HG03354 (cell line): ENCODE measurements at regions not wholly inside any gene's neighbourhood (a gene's known extent, or its start where the extent isn't known, plus 50 kb on each side); places are given as distances from the start of the nearest gene placed in this dataset.

ENCODE experiments used
- ATAC-seq: cut with Tn5 transposase; IDR thresholded peaks from one replicate; pipeline ENCODE4 v1.9.1; 2021; ENCODE audit warnings: mild to moderate bottlenecking; ENCODE audit not compliant: unreplicated experiment, poor library complexity, severe bottlenecking

DNA sequence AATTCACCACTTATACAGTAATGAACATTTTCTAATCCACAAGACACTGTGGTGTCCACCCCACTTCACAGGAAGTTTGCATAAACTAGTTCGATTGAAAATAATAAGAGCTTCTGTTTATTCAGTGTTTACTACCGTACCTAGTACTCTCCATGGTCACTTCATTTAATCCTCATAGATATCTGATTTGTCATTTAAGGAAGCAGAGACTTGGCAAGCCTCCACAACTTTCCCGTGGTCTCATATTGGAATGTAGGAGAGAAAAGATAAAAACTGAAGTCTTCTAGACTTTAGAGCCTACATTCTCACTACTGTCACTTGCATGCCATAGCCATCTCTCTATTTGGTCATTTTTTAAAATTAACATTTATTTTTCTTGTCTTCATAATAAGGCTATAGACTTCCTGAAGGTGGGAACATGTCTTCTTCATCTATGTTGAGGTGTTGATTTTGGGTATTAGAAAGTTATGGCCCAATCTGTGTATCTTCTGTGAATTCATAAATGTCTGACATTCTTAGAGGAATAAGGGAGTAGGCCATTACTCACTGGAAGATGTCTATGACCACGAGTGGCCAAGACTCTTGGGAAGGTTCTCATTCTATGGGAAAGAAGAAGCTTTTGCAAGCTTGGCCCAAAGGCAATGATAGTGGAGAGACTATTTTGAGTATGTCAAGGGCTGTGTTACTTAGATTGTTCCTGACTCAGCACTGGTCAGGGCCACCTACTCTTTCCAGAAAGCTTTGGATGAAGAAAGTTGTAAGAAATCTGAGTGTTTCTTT is 423.7 kb downstream of the LRIG3 start:
- ATAC-seq, result no peak

DNA sequence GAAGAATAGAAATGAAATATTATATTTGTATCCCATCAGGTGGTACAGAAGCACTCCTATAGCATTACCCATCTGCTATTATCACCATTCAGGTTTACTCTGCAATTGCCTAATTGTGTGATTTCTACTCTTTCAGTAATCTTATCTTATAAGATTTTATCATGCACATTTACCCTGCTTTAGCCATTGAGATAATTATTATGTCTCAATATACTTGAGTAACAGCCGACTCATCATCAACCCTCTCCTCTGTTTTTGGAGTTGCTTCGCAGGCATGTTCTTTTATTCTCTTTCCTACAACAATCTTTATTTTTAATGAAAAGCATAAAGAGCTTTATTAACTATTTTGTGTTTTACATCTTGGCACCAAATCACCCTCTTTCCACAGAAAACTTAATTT is 419.9 kb downstream of the LRIG3 start:
- ATAC-seq, result no peak

DNA sequence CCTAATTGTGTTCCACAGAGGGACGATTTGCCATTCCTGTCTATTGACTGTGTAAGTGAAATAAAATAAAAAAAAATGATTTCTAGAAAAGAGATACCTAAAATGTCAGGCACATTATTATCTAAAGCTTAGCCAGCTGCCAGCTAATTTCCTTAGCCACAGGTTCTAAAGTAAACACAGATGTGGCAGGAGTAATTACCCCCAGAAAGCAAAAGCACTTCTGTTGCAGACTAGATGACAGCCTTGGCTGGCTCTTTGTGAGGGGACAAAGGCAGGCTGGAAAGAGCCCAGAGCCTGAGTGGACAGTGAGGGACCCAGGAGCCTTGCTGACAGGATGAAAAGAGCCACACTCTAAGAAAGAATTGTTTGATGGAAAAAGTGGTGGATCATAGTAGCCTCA is 418.1 kb downstream of the LRIG3 start:
- ATAC-seq, result no peak

DNA sequence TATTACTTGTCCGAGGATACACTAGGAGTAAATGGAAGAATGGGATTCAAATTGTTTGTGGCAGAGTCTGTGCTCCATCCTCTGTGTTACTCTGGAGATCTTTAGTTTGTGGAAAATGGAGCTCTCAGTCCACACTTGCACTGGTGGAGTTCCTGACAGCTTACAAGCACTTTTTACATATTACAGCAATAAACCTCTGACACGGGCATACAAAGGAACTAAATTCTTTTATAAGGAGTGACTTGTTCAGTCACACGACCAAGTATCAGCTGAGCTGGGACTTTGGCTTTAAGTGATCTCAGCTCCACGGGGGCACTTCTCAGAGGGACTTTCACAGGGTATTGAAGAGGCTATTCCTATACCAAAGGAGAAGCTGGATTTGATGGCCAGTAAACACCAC is 417.5 kb downstream of the LRIG3 start:
- ATAC-seq, result no peak

DNA sequence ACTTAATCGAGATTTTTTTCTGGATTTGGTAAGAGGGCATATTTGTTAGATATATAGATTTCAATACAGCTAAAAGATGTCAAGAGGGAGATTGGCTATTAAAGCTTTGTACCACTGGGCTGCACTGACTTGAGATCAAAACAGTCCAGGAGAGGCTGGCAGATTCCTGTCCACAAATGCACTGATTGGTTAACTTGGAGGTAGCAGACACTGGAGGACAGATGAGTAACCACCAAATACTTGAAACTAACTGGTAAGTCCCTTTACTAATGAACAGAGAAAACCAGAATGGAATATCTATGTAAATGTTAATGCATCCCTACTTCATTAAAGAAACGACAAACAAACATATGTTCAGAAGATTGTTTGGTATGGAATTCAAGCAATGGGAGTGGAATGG is 416.6 kb downstream of the LRIG3 start:
- no peak for ATAC-seq

DNA sequence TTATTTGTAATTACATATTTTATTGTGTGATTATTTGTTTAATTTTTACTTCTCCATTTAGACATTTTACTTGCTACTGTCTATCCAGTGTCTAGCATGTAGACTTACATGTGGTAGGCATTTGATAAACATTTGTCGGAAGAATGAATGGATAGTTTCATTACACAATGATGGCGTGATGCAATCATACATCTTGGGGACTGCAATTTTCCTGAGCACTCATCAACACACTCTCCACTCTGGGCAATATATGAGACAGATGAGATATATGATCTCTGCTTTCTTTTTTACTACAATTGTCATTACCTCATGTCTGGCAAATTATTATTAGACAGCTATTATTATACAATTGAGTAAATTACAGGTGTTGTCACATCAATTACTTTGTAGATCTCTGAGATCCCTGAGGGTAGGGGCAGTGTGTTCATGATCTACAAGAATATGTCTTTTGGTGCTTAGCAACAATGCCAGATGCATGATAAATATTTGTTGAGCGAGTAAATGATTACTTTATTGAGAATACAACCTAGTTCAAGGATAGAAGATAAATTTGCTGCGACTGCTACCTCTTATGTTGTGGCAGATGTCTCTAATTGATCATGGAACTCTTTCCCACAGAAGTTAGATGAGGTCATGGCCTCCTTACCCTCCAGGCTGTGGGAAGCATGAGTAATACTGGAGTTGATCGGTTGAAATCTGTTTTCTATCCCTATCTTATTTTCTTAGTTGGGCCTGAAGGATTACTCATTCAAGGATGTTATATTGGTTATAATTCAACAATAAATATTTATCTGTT is 416.0 kb downstream of the LRIG3 start:
- ATAC-seq, result no peak

DNA sequence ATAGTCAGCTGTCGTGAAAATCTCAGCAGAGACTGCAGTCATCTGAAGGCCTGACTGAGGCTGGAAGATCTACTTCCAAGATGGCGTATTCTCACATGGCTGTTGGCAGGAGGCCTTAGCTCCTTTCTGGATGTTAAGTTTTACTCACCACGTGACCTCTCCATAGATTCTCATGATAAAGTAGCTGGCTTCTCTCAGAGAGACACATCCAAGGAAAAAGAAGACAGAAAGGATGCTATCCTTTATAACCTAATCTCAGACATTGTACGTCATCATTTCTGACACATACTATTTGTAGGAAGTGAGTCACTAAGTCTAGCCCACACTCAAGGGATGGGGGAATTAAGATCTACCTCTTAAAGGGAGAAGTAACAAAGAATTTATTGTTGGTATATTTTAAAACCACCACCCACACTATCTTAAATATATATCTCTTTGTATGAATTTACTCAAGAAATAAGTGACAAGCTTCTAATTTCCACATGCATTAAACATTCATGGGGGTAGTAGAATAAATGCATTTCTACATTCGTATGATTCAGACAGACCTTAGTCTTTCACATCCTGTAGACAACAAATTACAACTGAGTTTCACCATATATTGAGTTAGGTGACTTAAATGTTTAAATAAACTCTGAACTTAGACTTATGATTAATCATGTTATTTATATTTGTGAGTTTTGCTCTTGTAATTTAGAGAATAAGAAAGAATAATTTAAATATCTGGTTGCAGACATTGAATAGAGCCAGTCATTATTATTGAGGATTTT is 411.0 kb downstream of the LRIG3 start:
- no peak for ATAC-seq

DNA sequence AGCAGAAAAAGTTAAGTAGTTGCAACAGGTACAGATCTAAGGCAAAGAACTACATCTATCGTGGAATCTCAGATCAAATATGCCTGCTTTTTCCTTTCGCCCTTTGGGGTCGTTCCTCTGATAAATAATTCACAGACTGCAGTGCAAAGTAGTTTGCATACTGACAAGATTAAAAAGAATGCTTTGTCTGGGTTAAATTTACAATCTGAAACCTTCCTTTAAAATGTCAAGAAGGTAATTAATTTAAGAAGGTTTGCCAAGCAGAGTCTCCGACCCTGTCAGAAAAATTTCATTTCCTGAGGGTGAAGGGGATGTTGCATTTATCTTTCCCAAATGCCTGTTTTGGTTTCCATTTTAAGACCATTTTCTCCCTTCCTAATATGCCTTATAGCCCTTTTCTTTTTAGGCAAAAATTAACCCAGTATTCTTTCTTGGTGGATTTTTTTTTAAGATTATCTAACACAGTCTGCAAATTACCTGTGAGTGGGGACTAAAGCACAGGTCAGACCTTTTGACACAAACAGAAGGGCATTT is 406.9 kb downstream of the LRIG3 start:
- ATAC-seq, result no peak

DNA sequence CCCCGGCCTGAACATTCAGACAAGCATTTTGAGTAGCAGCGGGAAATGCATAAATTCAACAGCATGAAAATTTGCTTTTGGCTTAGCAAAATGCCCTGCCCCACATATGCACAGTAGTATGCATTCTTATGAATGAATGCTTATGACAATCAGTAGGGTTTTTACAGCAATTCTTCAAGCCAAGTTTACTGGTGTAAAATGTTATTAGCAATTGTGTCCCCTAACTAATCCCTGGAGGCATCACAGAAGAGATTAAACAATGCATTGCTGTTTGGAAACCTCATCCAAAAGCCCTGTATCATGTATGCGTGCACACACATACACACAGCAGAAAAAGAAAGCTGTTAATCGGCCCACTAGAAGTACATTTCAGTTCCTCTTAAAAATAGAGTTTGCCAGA is 406.5 kb downstream of the LRIG3 start:
- ATAC-seq, result no peak

DNA sequence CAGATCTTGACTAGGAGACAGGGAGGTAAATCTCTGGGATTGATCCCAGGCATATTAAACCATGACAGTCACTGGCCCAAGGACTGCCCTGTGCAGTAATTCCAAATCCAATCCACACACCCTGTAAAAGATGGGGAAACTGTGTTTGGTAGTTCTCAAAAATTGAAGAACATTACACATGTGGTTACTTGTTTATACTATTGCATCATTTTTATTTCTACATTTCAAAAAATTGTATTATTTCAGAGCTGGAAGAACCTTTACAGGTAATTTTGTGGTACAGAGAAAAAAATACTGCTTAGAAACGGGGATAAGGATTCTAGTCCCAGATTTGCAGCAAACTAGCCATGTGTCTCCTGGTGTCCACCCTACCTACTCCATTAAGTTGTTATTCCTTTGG is 400.5 kb downstream of the LRIG3 start:
- no peak for ATAC-seq

DNA sequence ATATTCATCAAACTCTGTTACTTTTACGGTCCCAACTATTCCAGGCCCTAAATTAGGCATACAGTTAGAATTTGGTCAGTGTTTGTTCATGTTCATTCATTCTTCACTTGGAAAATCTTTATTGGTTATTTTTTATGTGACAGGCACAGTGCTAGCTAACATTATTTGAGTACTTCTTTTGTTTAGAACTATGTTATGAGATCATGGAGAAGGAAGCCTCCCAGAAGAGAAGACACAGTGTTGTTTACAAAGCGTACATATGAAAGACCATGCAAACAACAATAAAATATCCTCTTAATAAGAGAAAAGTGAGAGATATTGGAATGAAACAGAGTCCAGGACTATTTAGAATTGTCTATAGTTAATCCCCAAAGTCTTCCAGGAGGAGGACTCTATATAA is 399.2 kb downstream of the LRIG3 start:
- ATAC-seq, result no peak

DNA sequence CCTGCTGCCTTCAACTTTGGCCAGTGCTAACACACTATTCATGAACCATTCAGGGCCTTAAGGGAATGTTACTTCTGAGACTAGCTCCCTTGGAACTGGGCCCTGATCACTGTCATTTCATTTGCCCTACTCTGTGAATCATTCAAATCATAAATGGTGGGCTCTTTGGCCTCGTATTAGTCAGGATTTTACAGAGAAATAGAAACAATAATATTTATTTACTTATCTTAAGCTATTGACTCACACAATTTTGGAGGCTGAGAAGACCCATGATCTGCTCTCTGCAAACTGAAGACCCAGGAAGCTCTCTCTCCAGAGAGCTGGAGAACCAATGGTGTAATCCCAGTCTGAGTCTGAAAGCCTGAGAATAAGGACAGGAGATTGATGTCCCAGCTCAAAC is 398.5 kb downstream of the LRIG3 start:
- no peak for ATAC-seq

DNA sequence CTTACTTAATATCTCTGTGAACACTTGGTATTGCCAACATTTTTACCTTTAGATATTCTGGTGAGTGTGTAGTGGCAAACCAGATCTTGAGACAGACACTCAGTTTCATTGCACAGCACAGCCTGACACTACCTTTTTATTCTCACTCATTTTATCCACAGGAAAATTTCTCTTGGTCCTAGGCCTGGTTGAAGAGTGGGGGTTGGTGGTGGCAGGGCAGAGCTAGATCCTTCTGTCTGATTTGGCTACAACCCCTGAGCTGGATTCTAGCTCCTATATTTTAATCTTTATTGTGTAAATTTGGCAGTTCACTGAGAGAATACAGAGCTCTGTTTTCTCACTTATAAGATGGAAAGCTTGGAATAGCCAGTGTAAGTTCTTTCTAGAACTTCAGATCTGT is 396.9 kb downstream of the LRIG3 start:
- ATAC-seq, result no peak

DNA sequence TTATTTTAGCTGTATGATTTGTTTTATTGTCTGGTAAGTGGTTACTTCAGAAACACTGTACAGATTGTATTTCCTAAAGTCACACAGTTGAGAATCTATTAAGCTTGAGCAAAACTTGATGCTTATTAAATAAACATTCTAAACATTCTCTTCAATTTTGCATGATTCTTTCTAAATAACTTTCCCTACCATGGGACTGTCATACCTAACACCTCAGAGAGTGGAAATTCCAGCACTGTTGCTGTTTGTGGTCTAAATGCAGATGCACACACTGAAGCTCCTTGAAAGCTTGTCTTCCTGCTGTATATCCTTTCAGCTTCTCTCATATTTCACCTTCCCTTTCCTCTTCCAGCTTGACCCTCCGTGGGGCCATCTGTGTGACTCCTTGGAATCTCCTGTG is 392.0 kb downstream of the LRIG3 start:
- no peak for ATAC-seq

DNA sequence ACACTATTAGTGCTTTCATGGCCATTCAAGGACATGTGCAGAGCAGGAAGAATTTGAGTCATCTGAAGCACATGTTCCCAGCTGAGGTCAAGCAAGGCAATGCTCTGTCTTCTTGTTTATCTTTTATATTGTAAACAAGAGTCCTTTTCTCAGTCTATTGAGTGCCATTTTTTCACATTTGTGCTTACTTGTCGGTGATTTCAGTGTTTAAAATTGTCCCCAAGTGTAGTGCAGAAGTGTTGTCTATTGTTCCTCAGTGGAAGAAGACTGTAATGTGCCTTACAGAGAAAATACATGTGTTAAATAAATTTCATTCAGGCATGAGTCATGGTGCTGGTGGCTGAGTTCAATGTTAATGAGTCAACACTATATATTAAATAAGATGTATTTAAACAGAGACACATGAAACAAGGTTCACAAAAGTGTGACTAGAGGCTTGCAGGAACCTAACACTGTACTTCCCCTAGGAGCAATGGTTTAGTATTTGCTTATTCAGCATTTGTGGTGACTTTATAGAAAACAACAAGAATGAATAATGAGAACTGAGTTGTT is 391.1 kb downstream of the LRIG3 start:
- ATAC-seq, result no peak

DNA sequence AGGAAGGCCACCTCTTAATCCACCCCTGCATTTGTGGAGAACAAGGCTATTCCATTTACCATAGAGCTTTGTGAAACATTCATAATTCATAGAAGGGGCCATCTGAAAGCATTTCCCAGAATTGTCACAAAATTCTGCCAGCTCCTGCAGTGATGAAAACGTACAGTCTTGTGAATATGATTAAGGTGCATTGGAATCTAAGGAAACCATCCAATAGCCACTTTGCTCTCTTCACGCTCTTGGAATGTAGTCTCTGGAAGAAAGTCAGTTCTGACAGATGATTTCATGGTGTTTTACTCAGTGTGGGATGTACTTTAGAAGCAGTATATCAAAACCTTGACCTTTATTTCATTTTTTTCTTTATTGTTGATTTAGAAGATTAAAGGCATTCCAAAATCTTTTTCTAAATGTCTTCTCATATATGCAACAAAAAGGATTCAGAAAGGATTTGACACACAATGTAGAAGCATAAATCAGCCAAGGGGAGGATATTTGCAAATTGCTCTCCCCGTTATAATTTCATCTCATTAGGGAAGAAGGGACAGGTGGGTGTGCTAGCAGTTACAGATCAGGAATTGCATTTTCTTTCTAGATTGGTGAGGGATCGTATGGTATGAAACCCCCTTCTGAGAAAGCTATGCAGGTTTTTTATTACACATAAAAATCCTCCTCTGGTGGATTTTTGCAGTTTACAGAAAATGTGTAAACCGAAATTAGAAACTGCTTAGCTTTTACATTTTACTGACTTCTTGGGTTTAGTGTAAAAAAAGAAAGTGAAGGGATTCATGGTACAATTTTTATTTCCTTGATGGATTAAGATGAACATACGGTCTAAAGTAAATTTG is 390.2 kb downstream of the LRIG3 start:
- no peak for ATAC-seq

DNA sequence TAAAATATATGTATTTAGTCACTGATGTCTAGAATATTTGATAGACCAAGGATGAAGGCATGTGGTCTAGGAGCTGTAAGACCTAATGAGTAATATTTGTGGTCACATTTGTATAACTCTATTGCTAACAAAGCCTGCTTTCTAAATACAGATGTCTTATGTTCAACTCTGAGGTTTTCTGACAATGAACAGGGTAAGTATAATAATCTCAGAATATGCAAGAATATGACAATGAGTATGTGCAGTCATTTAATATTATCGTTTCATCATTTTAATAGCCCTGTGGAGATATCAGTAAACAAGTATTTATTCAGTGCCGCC is 389.6 kb downstream of the LRIG3 start:
- ATAC-seq, result no peak

DNA sequence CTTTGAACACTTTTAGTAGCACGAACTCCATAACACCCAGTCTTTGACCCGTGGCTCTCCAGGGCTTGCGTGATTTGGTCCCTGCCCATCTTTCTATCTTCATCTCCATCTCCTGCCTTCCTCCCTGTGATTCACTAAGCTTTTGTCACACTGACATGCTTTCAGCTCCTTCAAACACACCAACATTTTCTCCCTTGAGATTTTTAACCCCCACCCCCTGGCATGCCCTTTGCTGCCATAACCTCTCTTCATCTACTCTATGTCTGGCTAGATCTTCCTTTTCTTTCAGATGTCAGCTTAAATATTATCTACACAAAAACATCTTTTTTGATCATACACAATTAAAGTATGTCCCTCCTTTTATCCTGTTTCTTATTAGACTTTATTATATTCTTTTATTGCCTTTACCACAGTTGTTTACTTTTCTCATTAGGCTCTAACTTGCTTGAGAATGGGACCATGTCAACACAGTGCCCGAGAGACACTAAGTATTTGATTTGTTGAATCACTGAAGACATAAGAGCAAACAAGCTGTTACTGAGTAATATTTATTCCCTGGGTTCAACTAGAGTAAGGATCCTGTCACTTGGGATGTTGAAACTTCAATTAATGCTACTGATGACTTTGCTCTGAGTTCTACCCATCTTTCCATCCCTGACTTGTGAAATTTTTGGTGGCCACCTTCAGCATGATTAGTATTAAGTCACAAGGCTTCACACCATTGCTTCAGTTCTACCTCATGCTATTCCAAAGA is 387.3 kb downstream of the LRIG3 start:
- no peak for ATAC-seq

DNA sequence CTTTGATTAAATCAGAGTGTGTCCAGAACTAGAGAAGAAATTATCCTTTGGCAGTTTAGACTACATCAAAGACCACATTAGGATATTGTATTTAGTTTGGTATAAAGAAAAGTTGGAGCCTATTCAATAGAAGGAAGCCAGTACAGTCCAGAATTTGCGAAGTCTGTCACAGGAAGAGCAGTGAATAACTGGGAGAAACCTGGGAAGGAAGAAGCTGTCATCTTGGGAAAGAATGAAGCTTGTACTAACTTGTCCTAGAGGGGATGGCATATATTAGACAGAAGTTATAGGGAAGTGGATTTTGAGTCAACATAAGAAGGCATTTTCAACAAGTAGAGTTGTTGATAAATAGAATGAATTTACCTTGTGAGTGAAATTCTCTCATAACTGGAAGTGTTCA is 386.7 kb downstream of the LRIG3 start:
- ATAC-seq, result no peak
